ENCODE measurements at regions not wholly inside any gene's neighbourhood (a gene's known extent, or its start where the extent isn't known, plus 50 kb on each side); places are given as distances from the start of the nearest gene placed in this dataset.

GRCh38 chr5:71806711-71807110, 87.6 kb downstream of the CARTPT start:
- TF ChIP-seq POLR2AphosphoS5 (IDR thresholded peaks at IDR 0.05; ENCODE audit: low read depth, low read length) (no peak), REST (IDR thresholded peaks at IDR 0.05; ENCODE audit: insufficient read depth in 1 of 2, low read depth in 2 of 2, low read length in 2 of 2) (no peak), FOXP2 (optimal IDR thresholded peaks at IDR 0.05; ENCODE audit: borderline replicate concordance, extremely low read depth, extremely low read length, insufficient read depth) (no peak), TAF1 (IDR thresholded peaks at IDR 0.05; ENCODE audit: borderline replicate concordance, insufficient read depth, low read length) (no peak), SIN3A (IDR thresholded peaks at IDR 0.05; ENCODE audit: borderline replicate concordance, insufficient read depth, low read length) (no peak)

GRCh38 chr5:71807909-71808308, 88.8 kb downstream of the CARTPT start:
- TF ChIP-seq FOXP2 (optimal IDR thresholded peaks at IDR 0.05; ENCODE audit: borderline replicate concordance, extremely low read depth, extremely low read length, insufficient read depth) (no peak), TAF1 (IDR thresholded peaks at IDR 0.05; ENCODE audit: borderline replicate concordance, insufficient read depth, low read length) (no peak), REST (IDR thresholded peaks at IDR 0.05; ENCODE audit: insufficient read depth in 1 of 2, low read depth in 2 of 2, low read length in 2 of 2) (no peak), POLR2AphosphoS5 (IDR thresholded peaks at IDR 0.05; ENCODE audit: low read depth, low read length) (no peak)

DNA sequence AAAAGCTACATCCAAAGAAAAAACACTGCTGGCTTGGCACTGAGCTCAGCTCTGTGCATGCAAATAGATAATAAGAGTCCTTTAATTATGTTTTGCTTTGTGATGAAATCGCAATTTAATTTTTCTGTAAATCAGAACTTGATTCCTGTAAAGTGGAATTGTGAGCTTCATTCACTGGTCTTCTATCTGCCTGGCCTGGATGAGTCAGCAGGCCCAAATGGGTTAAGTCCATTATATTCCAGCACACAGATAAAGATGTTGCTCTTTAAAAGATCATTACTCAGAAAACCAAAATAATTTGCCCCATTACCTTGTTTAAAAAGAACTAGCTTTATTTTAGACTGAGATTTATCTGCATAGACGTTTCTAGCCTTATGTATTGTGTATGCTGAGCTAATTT, 90.4 kb downstream of the CARTPT start:
- no peak for TF ChIP-seq FOXP2 (optimal IDR thresholded peaks at IDR 0.05; ENCODE audit: borderline replicate concordance, extremely low read depth, extremely low read length, insufficient read depth)
- no peak for TF ChIP-seq TAF1 (IDR thresholded peaks at IDR 0.05; ENCODE audit: borderline replicate concordance, insufficient read depth, low read length)
- TF ChIP-seq SIN3A (IDR thresholded peaks at IDR 0.05; ENCODE audit: borderline replicate concordance, insufficient read depth, low read length) = no peak
- TF ChIP-seq POLR2AphosphoS5 (IDR thresholded peaks at IDR 0.05; ENCODE audit: low read depth, low read length) = no peak
- TF ChIP-seq REST (IDR thresholded peaks at IDR 0.05; ENCODE audit: insufficient read depth in 1 of 2, low read depth in 2 of 2, low read length in 2 of 2) = no peak

GRCh38 chr5:71810023-71810422, 90.9 kb downstream of the CARTPT start:
- TF ChIP-seq POLR2AphosphoS5 (IDR thresholded peaks at IDR 0.05; ENCODE audit: low read depth, low read length) = no peak
- TF ChIP-seq FOXP2 (optimal IDR thresholded peaks at IDR 0.05; ENCODE audit: borderline replicate concordance, extremely low read depth, extremely low read length, insufficient read depth) = no peak
- TF ChIP-seq TAF1 (IDR thresholded peaks at IDR 0.05; ENCODE audit: borderline replicate concordance, insufficient read depth, low read length) = no peak
- no peak for TF ChIP-seq SIN3A (IDR thresholded peaks at IDR 0.05; ENCODE audit: borderline replicate concordance, insufficient read depth, low read length)
- TF ChIP-seq REST (IDR thresholded peaks at IDR 0.05; ENCODE audit: insufficient read depth in 1 of 2, low read depth in 2 of 2, low read length in 2 of 2) = no peak

Measured in PFSK-1 (cell line).